ENCODE measurements at regions not wholly inside any gene's neighbourhood (a gene's known extent, or its start where the extent isn't known, plus 50 kb on each side); places are given as distances from the start of the nearest gene placed in this dataset.

GRCh38 chr15:75100679-75101078 lies 77.3 kb downstream of the PPCDC start:
- no peak for TF ChIP-seq L3MBTL2 (conservative IDR thresholded peaks at IDR 0.05)
- no peak for TF ChIP-seq SUZ12 (IDR thresholded peaks at IDR 0.05)
- TF ChIP-seq CTBP1 (IDR thresholded peaks at IDR 0.05; ENCODE audit: borderline replicate concordance): no peak
- no peak for TF ChIP-seq NFRKB (IDR thresholded peaks at IDR 0.05)
- no peak for TF ChIP-seq FOXM1 (IDR thresholded peaks at IDR 0.05; ENCODE audit: borderline replicate concordance)
- TF ChIP-seq SP1 (IDR thresholded peaks at IDR 0.05): no peak
- TF ChIP-seq FOXK2 (IDR thresholded peaks at IDR 0.05): no peak
- no peak for TF ChIP-seq ELF4 (IDR thresholded peaks at IDR 0.05)
- no peak for TF ChIP-seq ARNT (IDR thresholded peaks at IDR 0.05)
- TF ChIP-seq BHLHE40 (IDR thresholded peaks at IDR 0.05; ENCODE audit: borderline replicate concordance): no peak
- TF ChIP-seq LEF1 (IDR thresholded peaks at IDR 0.05; ENCODE audit: borderline replicate concordance): no peak
- TF ChIP-seq TARDBP (IDR thresholded peaks at IDR 0.05): no peak
- TF ChIP-seq HDGF (IDR thresholded peaks at IDR 0.05; ENCODE audit: borderline replicate concordance): no peak
- no peak for TF ChIP-seq FOXA1 (IDR thresholded peaks at IDR 0.05)
- TF ChIP-seq ZNF384 (IDR thresholded peaks at IDR 0.05): no peak
- TF ChIP-seq PKNOX1 (IDR thresholded peaks at IDR 0.05): no peak
- DNase-seq (ENCODE audit: extremely low spot score): no peak
- ChIA-PET POLR2A (no interaction called here), CTCF (interaction anchor here (1.4 kb wide), 1 partner anchor 101 kb away, joined by 4 read pairs; the partner anchor contains the start of gene C15orf39)

DNA sequence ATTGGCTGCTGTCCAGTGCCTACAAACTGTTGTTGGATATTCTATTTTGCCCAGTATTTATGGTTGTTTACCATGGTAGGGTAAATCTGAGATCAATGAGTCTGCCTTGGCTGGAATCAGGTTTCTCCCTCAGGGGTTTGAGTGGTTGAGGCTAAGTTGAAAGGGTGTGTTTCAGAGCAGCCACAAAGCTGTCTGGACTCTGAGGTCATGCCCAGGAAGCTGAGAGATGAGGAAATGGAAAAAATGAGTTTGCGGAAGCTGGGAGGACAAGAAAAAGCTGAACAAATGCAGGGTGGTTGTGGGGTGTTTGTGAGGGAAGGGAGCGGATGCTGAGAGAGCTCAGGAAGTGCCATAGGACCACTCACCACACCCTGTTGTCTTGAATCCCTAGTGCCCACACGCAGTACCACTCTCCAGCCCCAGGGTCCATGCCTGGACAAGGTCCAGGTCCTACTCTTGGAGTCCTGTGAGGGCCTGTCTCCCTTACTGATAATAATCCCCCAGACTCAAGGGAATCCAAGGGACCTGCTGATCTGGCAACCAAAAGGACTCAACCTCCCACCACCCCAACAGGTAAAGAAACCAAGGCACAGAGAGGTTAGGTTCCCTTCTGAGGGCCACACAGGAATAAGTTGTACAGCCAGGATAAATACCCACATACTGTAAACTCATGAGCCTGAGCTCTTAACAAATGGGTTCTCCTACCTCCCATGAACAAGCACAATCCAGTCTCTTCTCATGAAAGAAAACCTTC lies 81.6 kb downstream of the PPCDC start:
- DNase-seq (ENCODE audit: extremely low spot score): peak; percentile 41
- TF ChIP-seq CTBP1 (IDR thresholded peaks at IDR 0.05; ENCODE audit: borderline replicate concordance) (no peak), HDGF (IDR thresholded peaks at IDR 0.05; ENCODE audit: borderline replicate concordance) (no peak), PKNOX1 (IDR thresholded peaks at IDR 0.05) (no peak), FOXA1 (IDR thresholded peaks at IDR 0.05) (no peak)
- ChIA-PET CTCF (no interaction called here), POLR2A (interaction anchor here (0.6 to 5.5 kb wide), 2 partner anchors 97 to 98 kb away, joined by 3 to 20 read pairs; partner anchors contain the start of gene C15orf39)

DNA sequence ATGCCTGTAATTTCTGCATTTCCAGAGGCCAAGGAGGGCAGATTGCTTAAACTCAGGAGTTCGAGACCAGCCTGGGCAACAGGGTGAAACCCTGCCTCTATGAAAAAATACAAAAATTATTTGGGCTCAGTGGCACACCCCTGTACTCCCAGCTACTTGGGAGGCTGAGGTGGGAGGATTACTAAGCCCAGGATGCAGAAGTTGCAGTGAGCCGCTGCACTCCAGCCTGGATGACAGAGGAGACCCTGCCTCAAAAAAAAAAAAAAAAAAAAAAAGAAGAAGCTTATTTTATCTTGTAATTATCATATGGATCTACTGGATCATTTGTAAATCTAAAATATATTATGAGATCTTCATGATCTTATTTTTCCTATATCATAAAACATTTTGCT lies 84.1 kb downstream of the PPCDC start:
- ChIA-PET POLR2A (interaction anchor here (0.8 to 5.5 kb wide), 3 partner anchors 16 to 94 kb away, joined by 3 to 20 read pairs (median 3); partner anchors contain the start of gene C15orf39), CTCF (interaction anchor here (0.6 kb wide), 1 partner anchor 132 kb away, joined by 3 read pairs; no protein-coding TSS in a partner anchor)
- DNase-seq (ENCODE audit: extremely low spot score): no peak
- 0 out of 2 replicates have a peak, but pooled peaks have one; percentile 12 for TF ChIP-seq ZNF384 (IDR thresholded peaks at IDR 0.05)
- TF ChIP-seq FOXA1 (IDR thresholded peaks at IDR 0.05): no peak

DNA sequence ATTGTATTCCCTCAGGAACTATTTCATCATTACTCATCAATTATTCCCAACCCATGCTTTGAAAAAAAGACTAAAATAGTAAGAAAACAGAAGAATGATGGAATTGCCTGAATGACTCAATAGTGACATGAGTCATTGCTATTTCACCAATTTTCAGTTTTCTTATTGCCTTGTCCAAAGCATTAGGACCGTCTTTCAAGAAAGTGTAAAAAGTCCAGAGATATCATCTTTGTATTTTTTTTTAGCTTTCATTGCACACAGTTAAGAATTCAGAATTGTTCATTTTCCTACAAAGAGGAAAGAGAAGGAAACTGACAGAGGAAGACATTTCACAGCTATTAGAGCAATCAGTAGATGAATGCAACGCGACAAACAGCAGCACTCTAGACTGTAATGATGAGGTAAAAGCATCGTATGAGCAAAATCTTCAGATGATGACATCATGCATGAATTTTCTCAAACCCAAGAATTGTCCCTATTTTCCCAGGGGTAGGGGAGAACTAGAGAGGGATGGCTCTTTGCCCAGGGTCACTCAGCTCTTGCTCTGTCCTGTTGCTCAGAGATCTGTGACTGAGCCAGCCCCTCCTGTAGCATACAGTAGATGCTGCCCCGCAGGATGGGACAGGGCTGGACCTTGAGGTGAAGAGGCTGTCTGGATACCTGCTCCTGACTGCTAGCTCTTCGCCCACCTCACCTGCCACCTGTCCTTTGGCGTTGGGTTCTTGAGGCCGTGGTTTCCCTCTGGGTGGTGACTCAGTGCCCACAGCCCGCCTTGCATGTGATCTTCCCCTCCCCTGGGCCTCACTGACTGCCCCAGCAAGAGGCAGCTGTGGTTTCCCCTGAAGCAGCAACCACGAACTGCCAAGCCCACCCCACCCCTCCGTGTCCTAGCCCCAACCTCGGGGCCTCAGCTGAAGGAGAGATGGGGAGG lies 84.8 kb downstream of the PPCDC start:
- ChIA-PET CTCF (interaction anchor here (0.6 kb wide), 1 partner anchor 133 kb away, joined by 3 read pairs; no protein-coding TSS in a partner anchor), POLR2A (interaction anchor here (0.7 to 5.5 kb wide), 9 partner anchors 10 to 227 kb away, joined by 3 to 20 read pairs (median 3); partner anchors contain the start of genes C15orf39, COMMD4 and PPCDC)
- no peak for DNase-seq (ENCODE audit: extremely low spot score)
- TF ChIP-seq HDGF (IDR thresholded peaks at IDR 0.05; ENCODE audit: borderline replicate concordance): no peak
- TF ChIP-seq SUZ12 (IDR thresholded peaks at IDR 0.05): no peak
- no peak for TF ChIP-seq CTBP1 (IDR thresholded peaks at IDR 0.05; ENCODE audit: borderline replicate concordance)
- no peak for TF ChIP-seq BHLHE40 (IDR thresholded peaks at IDR 0.05; ENCODE audit: borderline replicate concordance)
- TF ChIP-seq L3MBTL2 (conservative IDR thresholded peaks at IDR 0.05): no peak
- no peak for TF ChIP-seq TARDBP (IDR thresholded peaks at IDR 0.05)
- TF ChIP-seq PKNOX1 (IDR thresholded peaks at IDR 0.05): no peak
- TF ChIP-seq FOXA1 (IDR thresholded peaks at IDR 0.05): no peak
- no peak for TF ChIP-seq ZNF384 (IDR thresholded peaks at IDR 0.05)
- no peak for TF ChIP-seq ARNT (IDR thresholded peaks at IDR 0.05)
- TF ChIP-seq ELF4 (IDR thresholded peaks at IDR 0.05): no peak
- no peak for TF ChIP-seq SP1 (IDR thresholded peaks at IDR 0.05)
- no peak for TF ChIP-seq NFRKB (IDR thresholded peaks at IDR 0.05)

GRCh38 chr15:75109021-75109735 lies 85.8 kb downstream of the PPCDC start:
- ChIA-PET CTCF (no interaction called here), POLR2A (interaction anchor here (0.9 to 5.5 kb wide), 6 partner anchors 42 to 226 kb away, joined by 3 to 20 read pairs (median 3); partner anchors contain the start of genes C15orf39, COMMD4 and PPCDC)
- DNase-seq (ENCODE audit: extremely low spot score): no peak
- TF ChIP-seq BHLHE40 (IDR thresholded peaks at IDR 0.05; ENCODE audit: borderline replicate concordance) (no peak), ARNT (IDR thresholded peaks at IDR 0.05) (no peak), FOXM1 (IDR thresholded peaks at IDR 0.05; ENCODE audit: borderline replicate concordance) (no peak), CTBP1 (IDR thresholded peaks at IDR 0.05; ENCODE audit: borderline replicate concordance) (no peak), TARDBP (IDR thresholded peaks at IDR 0.05) (no peak), SP1 (IDR thresholded peaks at IDR 0.05) (no peak), ZNF384 (IDR thresholded peaks at IDR 0.05) (no peak), PKNOX1 (IDR thresholded peaks at IDR 0.05) (no peak), L3MBTL2 (conservative IDR thresholded peaks at IDR 0.05) (no peak), LEF1 (IDR thresholded peaks at IDR 0.05; ENCODE audit: borderline replicate concordance) (no peak), SUZ12 (IDR thresholded peaks at IDR 0.05) (no peak)

Measured in HEK293T (cell line).